Glutamatergic neuron (in vitro differentiated cells): ENCODE measurements at regions not wholly inside any gene's neighbourhood (a gene's known extent, or its start where the extent isn't known, plus 50 kb on each side); places are given as distances from the start of the nearest gene placed in this dataset.
"Not testable (repeated sequence)": the region's sequence is repeated elsewhere in the genome, so short reads cannot be mapped to it uniquely, and the experiment has no call there.

ENCODE experiments used
- DNase-seq: peaks from one replicate; pipeline ENCODE4 v3.0.0; 2022
- H3K27ac Mint-ChIP-seq: one replicate; pipeline ENCODE4 v1.8.0; 2020; ENCODE audit warnings: mild to moderate bottlenecking, mixed read lengths, inconsistent platforms; ENCODE audit not compliant: unreplicated experiment
- H3K27me3 Mint-ChIP-seq: one replicate; pipeline ENCODE4 v1.8.0; 2020; ENCODE audit warnings: mild to moderate bottlenecking, moderate library complexity, mixed read lengths, inconsistent platforms; ENCODE audit not compliant: unreplicated experiment
- H3K36me3 Mint-ChIP-seq: one replicate; pipeline ENCODE4 v1.8.0; 2020; ENCODE audit warnings: mild to moderate bottlenecking, mixed read lengths, inconsistent platforms; ENCODE audit not compliant: unreplicated experiment
- H3K4me1 Mint-ChIP-seq: one replicate; pipeline ENCODE4 v1.8.0; 2020; ENCODE audit warnings: mild to moderate bottlenecking, low read depth, mixed read lengths, inconsistent platforms; ENCODE audit not compliant: unreplicated experiment
- H3K4me3 Mint-ChIP-seq: one replicate; pipeline ENCODE4 v1.8.0; 2020; ENCODE audit warnings: mild to moderate bottlenecking, mixed read lengths, inconsistent platforms; ENCODE audit not compliant: unreplicated experiment
- H3K9me3 Mint-ChIP-seq: one replicate; pipeline ENCODE4 v1.8.0; 2020; ENCODE audit warnings: mild to moderate bottlenecking, moderate library complexity, mixed read lengths, inconsistent platforms; ENCODE audit not compliant: unreplicated experiment
- TF ChIP-seq, protein P1 (sequence below): fragments of 200-600 bp; sonication (generic); IDR thresholded peaks from one replicate; pipeline ENCODE4 v1.5.0; 2021; ENCODE audit not compliant: partially characterized antibody, unreplicated experiment

DNA sequence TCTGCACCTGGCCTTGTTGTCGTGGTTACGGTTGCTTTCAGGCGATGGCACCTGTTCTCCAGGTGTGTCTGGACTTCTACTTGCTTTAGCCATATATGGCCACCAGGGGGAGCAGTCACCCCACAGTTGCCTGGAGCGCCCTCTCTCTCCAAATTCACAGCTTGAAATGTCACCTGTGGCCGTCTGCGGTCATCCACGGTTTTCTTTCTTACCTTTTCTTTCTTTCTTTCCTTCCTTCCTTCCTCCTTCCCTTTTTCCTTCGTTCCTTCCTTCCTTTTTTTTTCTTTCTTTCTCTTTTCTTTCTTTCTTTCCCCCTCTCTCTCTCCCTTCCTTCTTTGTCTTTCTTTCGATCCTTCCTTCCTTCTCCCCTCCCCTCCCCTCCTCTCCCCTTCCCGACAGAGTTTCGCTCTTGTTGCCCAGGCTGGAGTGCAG is 150.5 kb upstream of the VKORC1L1 start:
- peaks cover 2% of the 10 kb centered on the region for H3K9me3 Mint-ChIP-seq
- TF ChIP-seq, protein P1, sequence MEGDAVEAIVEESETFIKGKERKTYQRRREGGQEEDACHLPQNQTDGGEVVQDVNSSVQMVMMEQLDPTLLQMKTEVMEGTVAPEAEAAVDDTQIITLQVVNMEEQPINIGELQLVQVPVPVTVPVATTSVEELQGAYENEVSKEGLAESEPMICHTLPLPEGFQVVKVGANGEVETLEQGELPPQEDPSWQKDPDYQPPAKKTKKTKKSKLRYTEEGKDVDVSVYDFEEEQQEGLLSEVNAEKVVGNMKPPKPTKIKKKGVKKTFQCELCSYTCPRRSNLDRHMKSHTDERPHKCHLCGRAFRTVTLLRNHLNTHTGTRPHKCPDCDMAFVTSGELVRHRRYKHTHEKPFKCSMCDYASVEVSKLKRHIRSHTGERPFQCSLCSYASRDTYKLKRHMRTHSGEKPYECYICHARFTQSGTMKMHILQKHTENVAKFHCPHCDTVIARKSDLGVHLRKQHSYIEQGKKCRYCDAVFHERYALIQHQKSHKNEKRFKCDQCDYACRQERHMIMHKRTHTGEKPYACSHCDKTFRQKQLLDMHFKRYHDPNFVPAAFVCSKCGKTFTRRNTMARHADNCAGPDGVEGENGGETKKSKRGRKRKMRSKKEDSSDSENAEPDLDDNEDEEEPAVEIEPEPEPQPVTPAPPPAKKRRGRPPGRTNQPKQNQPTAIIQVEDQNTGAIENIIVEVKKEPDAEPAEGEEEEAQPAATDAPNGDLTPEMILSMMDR = peak; percentile 87
- peaks cover 7% of the 10 kb centered on the region for H3K4me1 Mint-ChIP-seq
- peak; percentile 57 for DNase-seq
- H3K4me3 Mint-ChIP-seq = no peak overlapping the region
- no peaks in the 10 kb centered on the region for H3K36me3 Mint-ChIP-seq
- H3K27me3 Mint-ChIP-seq = peaks cover 2% of the 10 kb centered on the region
- H3K27ac Mint-ChIP-seq = no peak overlapping the region

DNA sequence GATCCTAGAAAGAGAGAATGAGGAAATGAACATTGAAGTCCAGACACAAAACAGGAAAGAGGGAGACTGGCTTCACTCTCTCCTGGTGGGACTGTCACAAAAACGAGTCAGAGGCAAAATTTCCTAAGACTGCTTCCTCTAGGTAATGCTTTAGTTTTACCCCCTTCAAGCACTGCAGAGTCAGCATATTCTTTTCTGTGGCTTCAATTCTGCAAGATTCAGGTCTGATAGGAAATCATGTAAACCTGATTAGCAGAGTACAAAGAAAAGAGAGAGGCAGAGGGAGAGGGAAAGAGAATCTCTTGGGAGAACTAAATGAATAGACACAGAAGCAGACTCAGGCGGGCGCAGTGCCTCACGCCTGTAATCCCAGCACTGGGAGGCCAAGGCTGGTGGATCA is 145.7 kb upstream of the VKORC1L1 start:
- Mint-ChIP-seq H3K27ac (peak overlapping the region; percentile 75), H3K4me3 (peak overlapping the region; percentile 57), H3K4me1 (peaks cover 15% of the 10 kb centered on the region)
- H3K36me3 Mint-ChIP-seq, H3K27me3 Mint-ChIP-seq, H3K9me3 Mint-ChIP-seq, DNase-seq: not testable (repeated sequence)

DNA sequence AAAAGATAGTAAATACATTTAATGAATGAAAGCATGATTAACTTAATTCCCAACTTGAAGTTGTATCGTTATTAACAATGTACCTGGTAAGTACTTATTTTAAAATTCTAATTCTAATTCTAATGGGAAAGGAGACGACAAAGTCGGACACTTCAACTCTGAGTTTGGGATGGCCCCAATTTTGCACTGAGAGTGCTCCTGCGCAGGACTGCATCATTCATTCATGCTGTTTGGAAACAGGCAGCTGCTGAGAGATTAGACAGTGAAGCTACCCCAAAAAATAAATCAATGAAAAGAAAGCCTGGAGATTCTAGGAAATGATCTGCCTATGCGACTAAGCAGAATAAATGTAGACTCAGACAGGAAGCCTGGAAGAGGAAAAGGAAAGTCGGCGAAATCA is 141.7 kb upstream of the VKORC1L1 start:
- Mint-ChIP-seq H3K4me3 (peak overlapping the region; percentile 83), H3K4me1 (peaks cover 15% of the 10 kb centered on the region), H3K27me3 (peaks cover 2% of the 10 kb centered on the region), H3K36me3 (no peaks in the 10 kb centered on the region), H3K27ac (peak overlapping the region; percentile 4), H3K9me3 (no peaks in the 10 kb centered on the region)
- TF ChIP-seq, protein P1 = no peak
- DNase-seq = no peak

DNA sequence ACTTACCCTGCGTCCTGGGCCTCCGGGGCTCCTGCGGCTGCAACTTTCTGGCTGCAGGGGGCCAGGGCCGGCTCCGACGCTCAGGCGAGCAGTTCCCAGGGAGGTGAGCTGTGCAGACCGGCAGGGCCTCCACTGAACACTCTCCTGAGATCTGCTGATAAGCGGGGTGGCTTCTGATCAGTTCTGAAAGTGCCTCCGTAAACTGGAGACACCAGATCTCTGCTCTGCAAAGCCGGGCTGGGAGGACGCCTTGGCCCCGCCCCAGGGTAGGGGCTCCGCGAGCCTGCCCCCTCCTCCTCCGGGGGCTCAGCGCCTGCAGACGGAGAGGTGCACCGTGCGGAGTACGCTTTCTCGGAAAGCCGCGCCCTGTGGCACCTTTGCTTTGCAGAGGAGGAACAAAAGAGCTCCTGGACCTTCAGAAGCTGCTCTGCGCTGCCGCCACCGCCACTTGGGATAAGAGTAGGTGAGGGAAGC is 141.3 kb upstream of the VKORC1L1 start:
- TF ChIP-seq, protein P1 = peak; percentile 11
- Mint-ChIP-seq H3K36me3 (no peaks in the 10 kb centered on the region), H3K4me1 (peaks cover 15% of the 10 kb centered on the region), H3K27me3 (peaks cover 2% of the 10 kb centered on the region), H3K9me3 (no peaks in the 10 kb centered on the region), H3K27ac (no peak overlapping the region), H3K4me3 (peak overlapping the region; percentile 83)
- peak; percentile 67 for DNase-seq

DNA sequence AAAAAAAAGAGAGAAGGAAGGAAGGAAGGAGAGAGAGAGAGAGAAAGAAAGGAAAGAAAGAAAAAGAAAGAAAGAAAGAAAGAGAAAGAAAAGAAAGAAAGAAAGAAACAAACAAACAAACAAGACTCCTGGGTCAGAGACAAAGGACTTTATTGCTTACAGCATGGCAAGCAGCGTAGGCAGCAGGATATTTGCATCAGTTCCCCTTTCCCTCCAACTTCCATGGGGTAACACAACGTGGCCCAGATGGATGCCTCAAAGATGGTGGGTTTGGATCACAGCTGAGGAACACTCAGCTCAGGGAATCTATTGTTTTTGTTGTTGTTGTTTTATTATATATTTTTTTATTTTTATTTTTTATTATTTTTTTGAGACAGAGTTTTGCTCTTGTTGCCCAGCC is 128.5 kb upstream of the VKORC1L1 start:
- Mint-ChIP-seq H3K27ac (no peak overlapping the region), H3K27me3 (peaks cover 1% of the 10 kb centered on the region), H3K4me3 (no peak overlapping the region), H3K36me3 (no peaks in the 10 kb centered on the region), H3K9me3 (no peaks in the 10 kb centered on the region), H3K4me1 (no peaks in the 10 kb centered on the region)
- DNase-seq = no peak
- TF ChIP-seq, protein P1 = no peak

DNA sequence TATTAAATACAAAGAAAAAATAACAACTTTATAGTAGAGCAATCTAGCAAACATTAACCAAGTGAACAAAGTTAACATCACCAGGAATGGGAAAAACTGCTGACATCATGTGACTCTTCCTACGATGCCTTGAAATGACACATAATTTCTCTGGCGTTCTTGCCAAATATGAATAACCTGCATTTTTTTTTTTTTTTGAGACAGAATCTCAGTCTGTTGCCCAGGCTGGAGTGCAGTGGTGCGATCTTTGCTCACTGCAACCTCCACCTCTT is 126.5 kb upstream of the VKORC1L1 start:
- no peak overlapping the region for H3K27ac Mint-ChIP-seq
- no peak for DNase-seq
- H3K27me3 Mint-ChIP-seq = peaks cover 3% of the 10 kb centered on the region
- H3K9me3 Mint-ChIP-seq = peaks cover 4% of the 10 kb centered on the region
- TF ChIP-seq, protein P1 = no peak
- no peak overlapping the region for H3K4me3 Mint-ChIP-seq
- H3K36me3 Mint-ChIP-seq = no peaks in the 10 kb centered on the region
- no peaks in the 10 kb centered on the region for H3K4me1 Mint-ChIP-seq
